ENCODE measurements at regions not wholly inside any gene's neighbourhood (a gene's known extent, or its start where the extent isn't known, plus 50 kb on each side); places are given as distances from the start of the nearest gene placed in this dataset.

GRCh38 chrX:14411326-14411725 lies 118.0 kb upstream of the GLRA2 start:
- ATAC-seq (no peak), DNase-seq (no peak)
- H3K9me3 Mint-ChIP-seq = peaks cover 5% of the 10 kb centered on the region in 2 donors
- no peaks in the 10 kb centered on the region for H3K4me1 ChIP-seq (ENCODE audit: control insufficient read depth, insufficient read depth, low read length)
- no peaks in the 10 kb centered on the region for H3K36me3 Mint-ChIP-seq
- no peak overlapping the region for H3K4me3 Mint-ChIP-seq
- no peak overlapping the region for H3K4me3 ChIP-seq (ENCODE audit: low read length)
- WGBS (ENCODE audit: insufficient coverage) = no CpG with 5 or more reads among the region's 1 CpG
- H3K27ac ChIP-seq (ENCODE audit: low read length) = no peak overlapping the region
- intact Hi-C loops (cut with micrococcal nuclease) = no loop called here
- no peaks in the 10 kb centered on the region for H3K9me3 ChIP-seq (ENCODE audit: control insufficient read depth, insufficient read depth, low read length)
- no peak overlapping the region for H3K27ac Mint-ChIP-seq
- no peaks in the 10 kb centered on the region for H3K27me3 ChIP-seq (ENCODE audit: control insufficient read depth, insufficient read depth, low read length)
- H3K36me3 ChIP-seq (ENCODE audit: control insufficient read depth, insufficient read depth, low read length) = no peaks in the 10 kb centered on the region
- H3K27me3 Mint-ChIP-seq (ENCODE audit: low read depth in 2 of 2) = no peaks in the 10 kb centered on the region
- no peaks in the 10 kb centered on the region for H3K4me1 Mint-ChIP-seq
- no peak for TF ChIP-seq CTCF (IDR thresholded peaks at IDR 0.05)

GRCh38 chrX:14409341-14409740 lies 120.0 kb upstream of the GLRA2 start:
- H3K4me3 ChIP-seq (ENCODE audit: low read length) = no peak overlapping the region
- WGBS (ENCODE audit: insufficient coverage) = 68% methylated on average over 1 of the region's 2 CpGs
- Mint-ChIP-seq H3K27me3 (ENCODE audit: low read depth in 2 of 2) (no peaks in the 10 kb centered on the region), H3K9me3 (peaks cover 3 to 5% of the 10 kb centered on the region in 2 donors), H3K36me3 (no peaks in the 10 kb centered on the region), H3K27ac (no peak overlapping the region), H3K4me1 (no peaks in the 10 kb centered on the region), H3K4me3 (no peak overlapping the region)
- no peaks in the 10 kb centered on the region for H3K9me3 ChIP-seq (ENCODE audit: control insufficient read depth, insufficient read depth, low read length)
- TF ChIP-seq CTCF (IDR thresholded peaks at IDR 0.05) = no peak
- no peaks in the 10 kb centered on the region for H3K4me1 ChIP-seq (ENCODE audit: control insufficient read depth, insufficient read depth, low read length)
- intact Hi-C loops (cut with micrococcal nuclease) = no loop called here
- no peaks in the 10 kb centered on the region for H3K27me3 ChIP-seq (ENCODE audit: control insufficient read depth, insufficient read depth, low read length)
- no peak overlapping the region for H3K27ac ChIP-seq (ENCODE audit: low read length)
- DNase-seq (no peak), ATAC-seq (no peak)
- H3K36me3 ChIP-seq (ENCODE audit: control insufficient read depth, insufficient read depth, low read length) = no peaks in the 10 kb centered on the region

- no peaks in the 10 kb centered on the region for H3K27me3 Mint-ChIP-seq (ENCODE audit: low read depth in 2 of 2)
- Histone ChIP-seq H3K9me3 (ENCODE audit: control insufficient read depth, insufficient read depth, low read length) (no peaks in the 10 kb centered on the region), H3K27ac (ENCODE audit: low read length) (no peak overlapping the region), H3K36me3 (ENCODE audit: control insufficient read depth, insufficient read depth, low read length) (no peaks in the 10 kb centered on the region), H3K4me1 (ENCODE audit: control insufficient read depth, insufficient read depth, low read length) (no peaks in the 10 kb centered on the region), H3K4me3 (ENCODE audit: low read length) (no peak overlapping the region), H3K27me3 (ENCODE audit: control insufficient read depth, insufficient read depth, low read length) (no peaks in the 10 kb centered on the region)
- intact Hi-C loops (cut with micrococcal nuclease) = no loop called here
- no peak overlapping the region for H3K27ac Mint-ChIP-seq
- peaks cover 2 to 3% of the 10 kb centered on the region in 2 donors for H3K9me3 Mint-ChIP-seq
- H3K4me1 Mint-ChIP-seq = no peaks in the 10 kb centered on the region
- H3K36me3 Mint-ChIP-seq = no peaks in the 10 kb centered on the region
- H3K4me3 Mint-ChIP-seq = no peak overlapping the region
- ATAC-seq (no peak), DNase-seq (no peak)
- no peak for TF ChIP-seq CTCF (IDR thresholded peaks at IDR 0.05)
These were observed 123.1 kb upstream of the GLRA2 start for GRCh38 chrX:14406225-14406624.

GRCh38 chrX:14398725-14399124 lies 130.6 kb upstream of the GLRA2 start:
- Histone ChIP-seq H3K27ac (ENCODE audit: low read length) (no peak overlapping the region), H3K9me3 (ENCODE audit: control insufficient read depth, insufficient read depth, low read length) (no peaks in the 10 kb centered on the region), H3K36me3 (ENCODE audit: control insufficient read depth, insufficient read depth, low read length) (no peaks in the 10 kb centered on the region), H3K4me1 (ENCODE audit: control insufficient read depth, insufficient read depth, low read length) (no peaks in the 10 kb centered on the region), H3K27me3 (ENCODE audit: control insufficient read depth, insufficient read depth, low read length) (no peaks in the 10 kb centered on the region), H3K4me3 (ENCODE audit: low read length) (no peak overlapping the region)
- intact Hi-C loops (cut with micrococcal nuclease) = no loop called here
- Mint-ChIP-seq H3K36me3 (no peaks in the 10 kb centered on the region), H3K4me1 (no peaks in the 10 kb centered on the region), H3K27ac (no peak overlapping the region), H3K9me3 (peaks cover under 1 to 2% of the 10 kb centered on the region in 2 donors), H3K4me3 (no peak overlapping the region), H3K27me3 (ENCODE audit: low read depth in 2 of 2) (no peaks in the 10 kb centered on the region)
- WGBS (ENCODE audit: insufficient coverage) = 64% methylated on average over 2 of the region's 2 CpGs
- TF ChIP-seq CTCF (IDR thresholded peaks at IDR 0.05) = no peak
- no peak for ATAC-seq
- DNase-seq = no peak

Data from natural killer cell (primary cell).